Tibial artery (tissue), 4 donors: ENCODE measurements at regions not wholly inside any gene's neighbourhood (a gene's known extent, or its start where the extent isn't known, plus 50 kb on each side); places are given as distances from the start of the nearest gene placed in this dataset.
A peak's percentile ranks its signal among the peaks of the same experiment; 100 is the strongest.

ENCODE experiments used
- DNase-seq, 2 donors: peaks; one replicate each; pipeline ENCODE4 v3.0.0-alpha.2; 2019
- H3K27ac ChIP-seq, 2 donors: fragments of 200-600 bp; sonication (generic) in 1 of 2; 1 replicate in 1 of 2; 2 replicates in 1 of 2; pipeline ENCODE4 v1.5.1; 2018 to 2019; ENCODE audit warnings: mild to moderate bottlenecking in 1 of 2
- H3K27me3 ChIP-seq, 2 donors: fragments of 200-600 bp; sonication (generic) in 1 of 2; one replicate each; pipeline versions ENCODE4 v1.5.1 to v1.6.0; 2016 to 2019
- H3K36me3 ChIP-seq, 3 donors: fragments of 200-600 bp; sonication (generic) in 2 of 3; one replicate each; pipeline ENCODE4 v1.5.1; 2016 to 2019; ENCODE audit warnings: mild to moderate bottlenecking in 2 of 3
- H3K4me1 ChIP-seq, 4 donors: fragments of 200-600 bp; sonication (generic) in 2 of 4; 1 replicate in 3 of 4; 2 replicates in 1 of 4; pipeline ENCODE4 v1.5.1; 2016 to 2019
- H3K4me3 ChIP-seq, 2 donors: fragments of 200-600 bp; sonication (generic) in 1 of 2; 1 replicate in 1 of 2; 2 replicates in 1 of 2; pipeline ENCODE4 v1.5.1; 2018 to 2019; ENCODE audit warnings: mild to moderate bottlenecking in 2 of 2
- H3K9me3 ChIP-seq, 3 donors: fragments of 200-600 bp; sonication (generic) in 1 of 3; one replicate each; pipeline ENCODE4 v1.5.1; 2016 to 2019
- CTCF ChIP-seq, 2 experiments: fragments of 200-600 bp in 1 of 2; fragments of 450-650 bp in 1 of 2; IDR thresholded peaks; one replicate each; pipeline ENCODE4 v1.5.1; 2017 to 2019; ENCODE audit warnings: antibody characterized with exemption in 2 of 2, mild to moderate bottlenecking in 1 of 2, moderate library complexity in 1 of 2
- intact Hi-C: fragments of 100-400 bp; cut with DNase I; formaldehyde crosslinking; loops from one replicate; pipeline ENCODE4 v1.15.0; 2023; ENCODE audit warnings: low total_unique reads

- H3K27me3 ChIP-seq, result no peaks in the 10 kb centered on the region
- DNase-seq, result no peak
- peaks cover 0 to 6% (median 3%) of the 10 kb centered on the region in 4 donors for H3K4me1 ChIP-seq
- H3K27ac ChIP-seq, result no peak overlapping the region
- no peaks in the 10 kb centered on the region for H3K36me3 ChIP-seq
- H3K9me3 ChIP-seq, result no peaks in the 10 kb centered on the region
- H3K4me3 ChIP-seq, result no peak overlapping the region
- TF ChIP-seq CTCF (IDR thresholded peaks at IDR 0.05), result no peak
- intact Hi-C loops, result no loop called here
Observed at GRCh38 chr10:6305401-6306321, 102.9 kb downstream of the PFKFB3 start.

- H3K9me3 ChIP-seq, result no peaks in the 10 kb centered on the region
- no peak overlapping the region for H3K27ac ChIP-seq
- no peak for TF ChIP-seq CTCF (IDR thresholded peaks at IDR 0.05)
- DNase-seq, result no peak
- H3K36me3 ChIP-seq, result no peaks in the 10 kb centered on the region
- intact Hi-C loops, result no loop called here
- no peak overlapping the region for H3K4me3 ChIP-seq
- H3K4me1 ChIP-seq, result peaks cover 0 to 9% (median 4%) of the 10 kb centered on the region in 4 donors
- H3K27me3 ChIP-seq, result no peaks in the 10 kb centered on the region
Observed at GRCh38 chr10:6306917-6307316, 104.2 kb downstream of the PFKFB3 start.

GRCh38 chr10:6309816-6310215 is 107.1 kb downstream of the PFKFB3 start:
- Histone ChIP-seq H3K4me1 (peaks cover 0 to 19% (median 7%) of the 10 kb centered on the region in 4 donors), H3K9me3 (no peaks in the 10 kb centered on the region), H3K27me3 (no peaks in the 10 kb centered on the region), H3K27ac (no peak overlapping the region), H3K4me3 (no peak overlapping the region), H3K36me3 (no peaks in the 10 kb centered on the region)
- no peak for TF ChIP-seq CTCF (IDR thresholded peaks at IDR 0.05)
- no peak for DNase-seq
- intact Hi-C loops, result no loop called here

- no peaks in the 10 kb centered on the region for H3K36me3 ChIP-seq
- no peaks in the 10 kb centered on the region for H3K27me3 ChIP-seq
- intact Hi-C loops, result no loop called here
- DNase-seq, result no peak
- H3K4me1 ChIP-seq, result peaks cover 0 to 21% (median 7%) of the 10 kb centered on the region in 4 donors
- TF ChIP-seq CTCF (IDR thresholded peaks at IDR 0.05), result no peak
- H3K27ac ChIP-seq, result peak overlapping the region; percentile 17 to 24
- H3K9me3 ChIP-seq, result no peaks in the 10 kb centered on the region
- no peak overlapping the region for H3K4me3 ChIP-seq
Observed at GRCh38 chr10:6310977-6311376, 108.2 kb downstream of the PFKFB3 start.

GRCh38 chr10:6311700-6312330 is 109.1 kb downstream of the PFKFB3 start:
- intact Hi-C loops, result no loop called here
- no peak for DNase-seq
- Histone ChIP-seq H3K36me3 (no peaks in the 10 kb centered on the region), H3K27me3 (no peaks in the 10 kb centered on the region), H3K27ac (peak overlapping the region; percentile 17 to 24), H3K9me3 (no peaks in the 10 kb centered on the region), H3K4me1 (peaks cover 0 to 21% (median 7%) of the 10 kb centered on the region in 4 donors), H3K4me3 (no peak overlapping the region)
- no peak for TF ChIP-seq CTCF (IDR thresholded peaks at IDR 0.05)
